Activated CD4-positive, alpha-beta T cell treated with anti-CD3 and anti-CD28 coated beads, Interleukin-2, amount 50 U/mL, for 48 hours (primary cell): ENCODE measurements at regions not wholly inside any gene's neighbourhood (a gene's known extent, or its start where the extent isn't known, plus 50 kb on each side); places are given as distances from the start of the nearest gene placed in this dataset.

Source experiments
- DNase-seq, 2 experiments: peaks; one replicate each; pipeline ENCODE4 v3.0.0-alpha.2; 2020

DNA sequence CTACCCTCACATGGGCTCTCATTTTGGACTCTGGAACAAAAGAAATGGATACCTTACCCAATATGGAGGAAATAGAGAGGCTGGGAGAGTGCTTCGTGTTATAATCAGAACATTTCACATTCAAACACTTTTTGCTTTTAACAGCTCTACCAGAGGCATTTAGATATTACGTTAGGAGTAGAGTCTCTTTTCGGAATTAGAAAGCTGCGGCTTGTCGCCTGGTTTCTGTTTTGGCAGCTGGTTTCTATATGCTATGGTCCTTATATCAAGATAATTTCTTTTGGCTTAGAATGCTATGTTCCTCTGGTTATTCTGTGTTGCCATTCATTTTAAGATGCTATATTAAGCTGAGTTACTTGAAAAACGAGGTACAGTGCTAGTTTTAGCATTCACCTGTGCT, 392.8 kb upstream of the GALNT5 start:
- DNase-seq = no peak

DNA sequence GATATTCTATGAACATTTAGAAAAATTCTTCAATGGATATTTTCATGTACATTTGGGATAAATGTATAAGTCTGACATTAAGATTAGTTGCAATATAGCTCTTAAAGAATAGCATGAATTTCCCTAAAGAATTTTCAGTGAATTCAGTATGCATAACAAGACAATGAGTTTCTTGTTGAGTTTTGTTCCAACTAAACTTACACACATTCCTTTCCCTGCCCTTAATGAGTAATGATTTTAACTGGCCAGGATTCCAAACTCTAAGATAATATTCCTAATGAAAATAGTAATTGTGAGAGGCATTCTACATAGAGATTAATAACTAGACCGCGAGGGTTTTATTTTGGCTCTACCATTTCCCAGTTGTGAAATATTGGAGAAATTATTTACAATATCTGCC, 390.3 kb upstream of the GALNT5 start:
- no peak for DNase-seq

DNA sequence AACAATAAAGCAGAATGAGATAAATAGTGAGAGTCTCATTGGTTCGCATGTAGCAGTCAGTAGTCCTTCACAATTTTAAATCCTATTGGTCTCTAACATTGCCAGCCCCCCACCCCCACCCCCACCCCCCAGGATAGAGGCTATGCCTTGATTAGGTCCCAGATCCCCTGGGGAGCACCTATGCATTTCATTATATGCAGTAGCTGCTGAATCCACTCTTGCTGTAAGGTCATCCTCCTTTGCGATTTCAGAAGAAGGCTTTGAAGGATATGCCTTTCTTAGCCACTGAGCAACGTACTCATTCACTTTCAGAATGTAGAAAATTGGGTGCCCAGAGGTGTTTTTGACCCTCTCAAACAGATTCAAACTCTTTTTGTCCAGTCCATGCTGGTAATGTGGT, 382.8 kb upstream of the GALNT5 start:
- DNase-seq = no peak

DNA sequence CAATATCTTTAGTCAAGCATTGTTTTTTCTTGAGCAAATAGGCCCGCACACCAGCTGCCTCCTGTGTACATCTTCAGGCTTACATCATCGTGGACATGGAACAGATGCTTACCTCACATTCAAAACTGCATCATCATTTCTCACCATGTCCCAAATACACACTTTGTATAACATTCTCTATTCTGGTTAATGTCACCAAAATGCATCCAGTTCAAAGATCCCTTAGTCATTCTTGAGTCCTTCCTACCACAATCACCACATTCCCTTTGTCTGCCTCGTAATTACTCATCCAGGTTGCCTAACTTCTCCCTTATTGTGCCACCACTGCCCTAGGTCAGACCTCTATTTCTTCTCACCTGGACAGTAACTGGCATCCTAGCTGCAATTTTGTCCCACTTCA, 373.7 kb upstream of the GALNT5 start:
- DNase-seq = no peak

DNA sequence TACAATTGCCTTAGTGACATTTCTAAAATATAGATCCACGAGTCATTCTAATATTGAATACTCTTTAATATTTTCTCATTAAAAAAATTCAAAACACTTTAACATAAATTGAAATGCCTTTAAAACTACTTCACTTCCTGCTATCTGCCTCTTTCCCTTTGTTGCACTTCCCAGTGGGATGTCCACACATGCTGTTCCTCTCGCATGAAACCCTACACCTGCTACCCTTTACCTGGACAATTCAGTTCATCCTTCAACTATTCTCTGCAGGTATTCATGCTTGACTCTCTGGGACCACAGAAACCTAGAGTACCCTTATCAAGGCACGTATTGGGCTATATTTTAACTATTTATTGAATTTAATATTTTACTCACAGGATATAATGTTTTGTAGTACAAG, 373.3 kb upstream of the GALNT5 start:
- no peak for DNase-seq

DNA sequence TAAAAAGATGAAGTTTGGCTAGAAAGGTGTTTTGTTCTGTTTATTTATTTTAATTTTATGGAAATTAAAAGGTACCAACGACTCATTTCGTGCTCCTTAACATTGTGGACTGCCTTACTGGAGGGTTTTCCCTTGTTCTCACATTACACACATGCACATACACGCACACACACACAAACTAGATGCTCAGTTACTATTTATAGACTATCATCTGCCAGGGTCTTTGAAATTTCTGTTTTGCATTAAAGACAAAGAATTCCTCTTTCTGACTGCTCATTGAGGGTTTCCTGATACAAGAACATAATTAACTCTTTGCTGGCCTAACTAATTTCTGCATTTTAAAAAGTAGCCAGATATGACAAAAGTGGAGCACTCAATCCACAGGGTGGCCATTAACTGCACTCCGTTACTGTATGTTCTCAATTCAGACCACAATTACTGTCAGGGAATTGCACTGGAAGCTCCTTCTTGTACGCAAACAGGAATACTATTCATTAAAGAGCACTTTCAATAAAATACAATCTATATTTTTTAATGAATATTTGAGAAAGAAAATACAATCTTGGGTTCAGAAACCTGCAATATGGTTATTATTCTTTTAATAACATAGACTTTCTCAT, 366.9 kb upstream of the GALNT5 start:
- DNase-seq = no peak

DNA sequence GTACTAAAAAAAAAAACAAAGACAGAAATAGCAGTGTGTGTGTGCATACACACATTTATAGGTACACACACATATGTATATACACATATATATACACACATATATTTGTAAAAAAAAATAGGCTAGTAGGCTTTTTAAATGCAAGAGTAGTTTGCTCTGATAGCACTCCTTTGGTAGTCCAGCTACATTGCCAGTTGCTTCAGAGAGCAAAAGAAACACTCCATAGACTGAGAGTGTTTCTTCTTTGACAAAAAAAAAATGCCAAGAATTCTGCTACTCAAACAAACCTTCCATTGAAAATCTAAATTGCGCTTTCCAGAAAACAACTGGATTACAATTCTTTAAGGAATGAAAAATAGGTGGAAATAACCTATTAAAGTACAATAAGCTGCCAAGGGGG, 365.9 kb upstream of the GALNT5 start:
- DNase-seq = no peak

DNA sequence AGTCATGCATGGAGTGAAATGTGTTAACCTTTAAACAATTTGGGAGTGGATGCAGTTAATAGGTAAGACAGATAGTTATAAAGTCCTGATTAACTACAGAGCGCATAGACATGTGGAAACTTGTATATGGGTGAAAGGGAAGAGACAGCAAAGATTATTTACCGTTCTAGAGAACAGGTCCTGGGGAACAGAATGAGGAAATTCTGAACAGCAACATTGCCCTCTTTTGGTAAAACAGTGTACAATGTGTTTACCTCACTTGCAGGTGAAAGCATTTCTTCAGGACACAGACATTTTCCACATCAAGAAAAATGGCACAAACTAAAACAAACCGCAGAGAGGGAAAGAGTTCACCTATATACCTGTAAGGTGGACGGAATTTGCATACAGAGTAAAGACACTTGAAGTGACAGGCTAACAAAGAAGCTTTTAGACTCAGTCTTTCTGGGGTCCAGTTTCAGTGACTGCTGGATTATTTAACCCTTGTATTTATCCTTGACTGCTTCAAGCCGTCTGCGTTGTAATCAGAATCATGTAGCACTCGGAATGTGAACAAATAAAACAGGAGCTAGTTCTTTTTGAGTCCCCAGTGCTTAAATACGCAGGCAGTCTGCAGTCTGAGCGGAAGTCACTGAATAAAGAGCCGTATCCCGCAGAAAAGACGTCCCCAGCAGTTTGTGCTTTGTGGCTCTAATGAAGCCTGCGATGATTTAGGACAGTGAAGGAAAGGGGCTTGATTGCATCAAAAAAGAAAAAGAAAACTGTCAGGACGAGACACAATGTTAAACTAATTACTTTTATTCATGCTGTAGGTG, 364.8 kb upstream of the GALNT5 start:
- DNase-seq = no peak

DNA sequence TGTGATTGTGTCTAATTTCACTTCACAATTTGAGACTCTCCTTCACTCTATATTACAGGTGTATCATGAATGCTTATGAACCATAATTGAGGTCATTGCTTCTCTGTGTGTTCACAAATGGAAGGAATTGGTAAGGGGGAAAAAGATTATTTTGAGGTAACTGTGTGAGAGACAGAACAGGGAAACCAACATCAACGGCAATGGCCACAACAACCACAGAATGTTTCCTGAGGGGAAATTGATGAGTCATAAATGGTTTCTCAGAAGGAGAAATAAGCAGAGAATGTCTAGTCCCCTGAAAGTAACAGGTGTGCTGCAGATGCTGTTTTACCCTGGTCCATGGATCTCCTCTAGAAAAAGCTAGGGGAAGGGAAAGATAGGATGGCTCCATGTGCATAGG, 361.2 kb upstream of the GALNT5 start:
- no peak for DNase-seq

DNA sequence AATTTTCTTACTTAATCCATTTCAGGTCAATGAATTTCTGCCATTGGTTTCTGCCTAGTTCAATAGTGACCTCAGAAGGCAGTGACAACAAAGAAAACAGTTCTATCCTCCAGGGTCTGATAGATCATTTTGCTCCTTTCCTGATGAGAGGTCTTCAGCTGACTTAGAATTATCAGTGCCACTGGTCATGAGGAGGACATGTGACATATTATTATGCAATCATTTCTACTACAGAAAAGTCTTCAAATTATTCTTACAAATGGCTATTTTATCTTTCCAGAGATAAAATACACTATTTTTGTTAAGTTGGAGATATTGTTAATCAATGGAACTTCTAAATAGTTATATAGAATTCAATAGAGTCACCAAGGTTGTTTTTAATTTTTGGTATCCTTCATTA, 360.0 kb upstream of the GALNT5 start:
- DNase-seq = no peak

DNA sequence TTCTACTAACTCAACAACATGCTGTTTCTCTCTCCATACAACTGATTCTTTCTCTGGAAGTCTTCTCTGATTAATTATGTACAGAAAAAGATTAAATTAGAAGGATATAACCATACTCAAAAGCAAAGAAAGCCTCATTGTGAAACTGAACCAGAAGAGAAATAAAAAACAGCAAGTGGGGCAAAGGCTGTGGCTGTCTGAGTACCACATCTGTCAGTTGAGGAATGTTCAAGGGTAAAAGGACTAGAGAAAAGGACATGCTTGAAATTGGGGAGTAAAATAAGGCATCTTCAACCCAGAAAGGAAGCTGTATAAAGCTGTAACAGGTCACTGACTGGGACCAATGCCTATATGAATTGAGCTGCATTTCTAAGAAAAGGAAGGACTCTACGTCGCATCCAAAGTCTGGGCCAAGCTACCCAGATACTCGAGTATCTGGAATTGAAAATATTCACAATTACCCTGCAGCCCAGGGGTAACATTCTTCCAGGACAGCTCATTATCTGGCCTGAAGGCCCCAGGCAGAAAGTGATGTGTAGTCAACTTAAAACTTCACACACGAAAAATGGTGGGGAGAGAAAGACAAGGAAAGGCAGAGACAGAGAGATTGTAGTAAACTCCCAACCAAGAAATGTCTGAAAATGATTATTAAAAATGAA, 356.0 kb upstream of the GALNT5 start:
- DNase-seq = no peak

DNA sequence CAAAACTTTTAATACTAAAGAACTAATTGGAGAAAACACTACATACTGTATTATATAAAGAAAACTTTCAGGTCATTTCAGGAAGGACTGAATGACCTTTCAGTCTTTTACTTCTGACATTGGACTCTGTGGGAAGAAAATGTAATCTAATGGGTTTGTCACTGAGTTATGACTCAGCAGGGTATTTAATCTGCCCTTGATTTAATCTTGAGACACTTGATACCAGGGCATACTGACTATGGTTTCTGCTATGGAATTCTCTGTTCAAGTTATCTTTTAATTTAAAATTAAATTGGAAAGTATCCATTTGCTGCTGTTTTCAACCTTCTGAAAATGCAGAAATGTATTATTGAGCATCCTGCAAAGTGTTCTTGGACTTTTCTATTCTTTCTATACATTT, 354.2 kb upstream of the GALNT5 start:
- DNase-seq = no peak

DNA sequence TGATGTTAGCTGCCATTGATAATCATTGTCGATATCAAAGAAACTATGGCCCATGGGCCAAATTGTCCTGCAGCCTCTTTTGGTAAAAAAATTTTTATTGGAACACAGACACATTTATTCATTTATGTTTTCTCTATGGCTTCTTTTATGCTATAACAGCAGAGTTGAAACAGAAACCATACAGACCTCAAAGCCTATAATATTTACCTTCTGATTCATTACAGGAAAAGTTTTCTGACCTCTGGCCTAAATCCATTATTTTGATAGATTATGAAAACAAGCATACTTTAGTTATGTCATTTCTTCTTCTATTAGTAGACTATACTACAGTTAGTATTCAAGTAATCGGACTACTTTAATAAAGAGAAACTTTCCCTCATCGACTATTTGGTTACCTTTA, 349.7 kb upstream of the GALNT5 start:
- DNase-seq = no peak

DNA sequence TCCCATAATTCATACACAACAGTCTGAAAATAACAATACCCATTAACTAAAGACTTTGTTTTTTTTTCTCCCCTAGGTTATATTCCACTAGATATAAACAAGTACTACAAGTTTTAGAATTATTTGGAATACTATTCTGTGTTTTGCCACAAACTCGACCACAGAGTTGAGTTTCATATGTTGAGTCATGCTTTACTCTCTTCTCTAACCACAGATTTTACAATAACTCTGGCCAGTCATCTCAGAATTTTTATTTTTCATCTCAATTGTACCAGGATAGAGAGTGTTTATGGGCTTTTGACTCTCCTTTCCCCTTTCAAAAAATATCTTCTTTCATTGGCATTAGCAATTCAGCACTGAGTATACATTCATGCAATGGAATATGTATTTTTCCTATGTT, 348.7 kb upstream of the GALNT5 start:
- no peak for DNase-seq

DNA sequence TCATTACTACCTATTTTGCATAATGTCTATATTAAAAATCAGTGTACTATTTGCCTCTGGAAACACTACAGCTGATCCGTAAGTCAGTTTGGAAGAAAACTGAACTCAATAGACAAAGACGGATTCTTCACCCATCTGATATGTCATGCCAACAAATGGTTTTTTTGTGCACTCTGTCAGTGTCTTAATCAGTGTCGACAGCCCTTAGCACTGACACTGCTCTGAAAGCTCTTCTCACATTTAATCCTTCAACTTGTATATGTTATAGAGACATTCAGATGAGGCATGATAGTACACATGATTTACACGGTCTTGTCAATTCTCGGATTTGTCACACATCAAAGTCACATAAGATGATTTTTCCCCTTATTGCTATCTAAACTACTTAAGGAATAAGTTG, 347.5 kb upstream of the GALNT5 start:
- no peak for DNase-seq

DNA sequence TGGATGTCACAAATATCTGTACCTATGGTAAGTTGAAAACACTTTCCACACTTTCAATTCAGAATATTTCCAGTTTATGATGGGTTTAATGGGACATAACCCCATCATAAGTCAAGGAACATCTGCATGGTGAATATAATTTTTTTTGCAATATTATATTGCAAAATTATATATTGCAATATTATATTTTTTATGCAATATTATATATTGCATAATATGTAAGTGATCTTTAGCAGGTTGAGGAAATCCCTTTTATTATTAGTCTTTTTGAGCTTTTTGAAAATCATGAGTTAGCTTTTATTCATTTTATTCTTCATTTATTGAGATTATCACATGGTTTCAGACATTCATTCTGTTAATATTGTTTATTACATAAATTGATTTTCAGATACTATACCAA, 342.2 kb upstream of the GALNT5 start:
- DNase-seq = no peak

DNA sequence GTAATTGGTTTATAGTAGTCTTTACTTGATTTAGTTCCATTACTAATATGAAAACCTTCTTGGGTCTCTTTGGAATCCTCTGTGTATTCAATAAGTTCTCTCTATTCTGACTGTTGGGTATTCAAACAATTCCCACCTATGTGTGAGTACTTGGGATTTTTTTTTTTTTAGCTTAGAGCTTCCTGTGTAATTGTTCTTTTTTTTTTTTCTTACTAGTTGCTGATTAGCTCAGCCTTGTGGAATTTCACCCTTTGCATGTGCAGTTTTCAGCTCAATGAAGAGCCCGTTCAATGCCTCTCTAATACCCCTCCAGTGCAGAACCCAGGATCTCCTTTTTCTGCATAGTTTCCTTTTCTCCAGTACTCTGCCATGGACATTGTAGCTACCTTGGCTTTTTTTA, 339.1 kb upstream of the GALNT5 start:
- no peak for DNase-seq

DNA sequence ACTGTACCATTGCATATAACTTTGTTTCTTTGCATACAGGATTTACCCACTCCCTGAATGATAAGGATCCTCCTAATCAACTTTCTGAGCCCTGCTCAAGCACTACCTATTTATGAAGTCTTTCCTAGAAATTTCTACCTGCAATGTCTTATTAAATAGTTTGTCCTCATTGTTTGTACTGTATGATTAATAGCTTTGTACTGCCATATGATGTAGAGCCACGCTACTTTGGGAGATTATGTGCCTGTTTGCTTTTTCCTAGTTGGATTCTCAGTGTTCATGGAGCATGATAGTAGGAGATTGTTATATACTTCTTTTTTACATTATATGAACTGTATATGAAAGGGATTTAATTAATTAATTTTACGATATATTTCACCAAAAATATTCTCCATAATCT, 327.1 kb upstream of the GALNT5 start:
- no peak for DNase-seq

DNA sequence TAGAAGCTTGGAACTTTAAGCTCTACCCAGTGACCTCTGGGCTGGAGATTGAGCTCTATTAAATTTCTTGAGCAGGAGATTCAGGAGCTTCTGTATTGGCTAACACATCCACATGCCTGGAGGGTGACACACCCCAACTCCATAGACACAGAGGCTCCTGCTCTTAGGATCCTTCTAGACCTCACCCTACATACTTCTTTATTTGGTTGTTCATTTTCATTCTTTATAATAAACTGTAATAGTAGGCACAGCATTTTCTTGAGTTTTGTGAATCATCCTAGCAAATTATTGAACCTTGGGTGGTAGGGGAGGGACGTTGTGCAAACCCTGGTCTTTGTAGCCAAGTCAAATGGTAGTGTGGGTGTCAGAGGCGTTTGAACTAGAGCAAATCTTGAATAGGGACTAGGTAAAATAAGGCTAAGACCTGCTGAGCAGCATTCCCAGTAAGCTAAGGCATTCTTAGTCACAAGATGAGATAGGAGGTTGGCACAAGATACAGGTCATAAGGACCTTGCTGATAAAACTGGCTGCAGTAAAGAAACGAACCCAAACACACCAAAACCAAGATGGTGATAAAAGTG, 323.8 kb upstream of the GALNT5 start:
- no peak for DNase-seq

DNA sequence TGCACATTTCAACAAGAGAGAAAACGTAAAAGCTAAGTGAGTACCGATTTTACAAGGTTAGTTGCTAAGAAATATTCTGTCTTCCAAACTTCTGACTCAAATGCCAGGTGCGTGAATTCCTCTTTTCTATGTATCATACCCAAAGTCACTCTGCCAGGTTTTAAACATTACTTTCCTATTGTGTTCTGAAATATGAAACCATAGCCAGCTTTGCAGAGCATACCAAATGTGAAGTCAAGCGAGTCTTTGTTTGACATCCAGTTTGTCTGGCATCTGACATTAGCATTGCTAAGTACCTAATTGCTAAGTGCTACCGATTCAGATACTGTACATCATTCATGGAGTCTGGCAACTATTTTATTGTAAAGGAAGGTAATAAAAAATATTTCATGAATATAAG, 321.9 kb upstream of the GALNT5 start:
- DNase-seq = no peak

DNA sequence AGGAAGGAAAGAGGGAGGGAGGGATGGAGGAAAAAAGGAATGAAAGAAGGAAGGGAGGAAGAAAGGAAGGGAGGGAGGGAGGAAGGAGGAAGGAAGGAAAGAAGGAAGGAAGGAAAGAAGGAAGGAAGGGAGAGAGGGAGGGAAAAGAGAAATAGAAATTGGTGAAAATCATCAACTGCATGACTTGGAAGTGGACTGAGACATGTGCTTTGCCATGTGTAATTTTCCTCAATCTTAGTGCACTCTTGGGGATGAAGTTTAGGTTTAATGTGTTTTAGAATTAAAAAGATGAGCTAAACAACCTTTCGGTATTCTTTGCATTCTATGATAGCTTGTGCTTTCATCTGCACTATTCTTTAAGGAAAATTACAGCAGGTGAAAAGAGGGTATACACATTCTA, 320.1 kb upstream of the GALNT5 start:
- no peak for DNase-seq

DNA sequence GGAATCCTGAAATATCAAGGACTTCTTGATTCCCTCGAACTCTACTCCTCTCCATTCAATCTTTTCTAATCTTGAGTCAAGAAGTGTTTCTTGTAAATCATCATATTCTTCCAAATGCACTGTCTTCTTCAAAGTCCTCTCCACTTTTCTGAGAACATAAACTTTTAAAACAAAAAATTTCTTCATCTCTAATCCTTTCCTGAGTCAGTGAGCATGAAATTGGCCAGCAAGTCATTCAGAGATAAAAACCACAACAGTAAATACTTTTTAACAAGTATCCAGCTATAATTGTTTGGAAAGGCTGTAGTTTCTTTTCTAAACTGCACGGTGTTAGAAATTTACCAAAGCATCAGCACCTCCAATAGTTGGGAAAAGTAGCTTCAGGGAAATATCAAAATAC, 312.6 kb upstream of the GALNT5 start:
- no peak for DNase-seq

DNA sequence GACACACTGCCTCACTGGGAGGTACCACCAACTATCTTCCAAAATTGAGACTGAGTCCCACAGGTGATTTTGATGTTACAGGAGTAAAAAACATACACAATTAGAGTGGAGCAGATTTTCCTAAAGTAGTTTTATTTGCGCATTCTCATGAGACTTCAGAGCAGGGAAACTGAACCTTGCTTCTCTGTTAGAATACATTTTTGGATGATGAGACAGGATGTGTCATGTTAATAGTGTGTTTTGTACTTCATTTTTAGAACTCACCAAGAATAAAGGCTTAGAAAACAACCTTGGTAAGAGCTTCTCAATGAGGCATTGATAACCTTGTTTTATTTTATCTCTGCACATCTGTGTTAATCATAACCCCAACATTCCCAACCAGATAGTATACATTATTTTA, 310.2 kb upstream of the GALNT5 start:
- DNase-seq = no peak

DNA sequence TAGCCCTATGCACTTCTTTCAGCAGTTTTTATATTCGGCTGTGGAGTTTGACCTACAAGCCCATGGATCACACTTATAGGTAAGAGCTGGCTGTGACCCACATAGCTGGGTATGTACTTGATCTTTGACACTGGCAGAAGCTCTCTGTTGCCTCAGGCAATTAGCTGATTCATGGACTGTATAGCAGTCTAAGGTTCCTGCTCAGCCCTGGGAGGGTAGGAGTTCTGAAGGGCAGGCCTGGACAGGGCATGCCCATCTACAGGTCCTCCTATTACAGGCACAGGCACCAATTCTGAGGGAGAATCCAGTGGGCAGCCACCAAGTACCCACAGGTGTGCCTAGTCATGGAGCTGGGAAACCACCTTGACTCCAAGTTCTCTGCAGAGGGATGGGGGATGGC, 301.8 kb upstream of the GALNT5 start:
- DNase-seq = no peak
